Embryonic facial prominence (tissue), 1 donor: ENCODE measurements at regions not wholly inside any gene's neighbourhood (a gene's known extent, or its start where the extent isn't known, plus 50 kb on each side); places are given as distances from the start of the nearest gene placed in this dataset.
"Not testable (repeated sequence)": the region's sequence is repeated elsewhere in the genome, so short reads cannot be mapped to it uniquely, and the experiment has no call there.

Experiments used
- DNase-seq: peaks from one replicate; pipeline ENCODE4 v3.0.0-alpha.2; 2016; ENCODE audit errors: extremely low spot score

DNA sequence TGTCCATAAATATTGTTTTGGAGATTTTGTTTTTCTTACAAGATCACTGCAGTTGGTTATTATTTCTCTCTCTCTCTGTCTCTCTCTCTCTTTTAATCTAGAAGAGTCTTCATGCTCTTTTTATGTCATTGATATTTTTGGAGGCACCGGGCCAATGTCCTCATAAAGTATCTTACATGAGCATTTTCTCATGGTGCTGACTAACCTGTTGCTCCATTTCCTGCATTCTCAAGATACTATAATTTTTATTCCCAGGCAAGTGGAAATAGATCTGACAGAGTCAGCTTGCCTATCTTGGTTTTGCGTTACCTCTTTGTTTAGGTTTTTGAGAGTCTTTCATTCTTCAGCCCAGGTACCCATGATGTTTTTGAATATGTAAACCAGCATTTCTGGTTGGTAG lies 938.8 kb upstream of the FBXO33 start:
- DNase-seq, result no peak

GRCh38 chr14:40368314-40368713 lies 936.1 kb upstream of the FBXO33 start:
- DNase-seq, result no peak

DNA sequence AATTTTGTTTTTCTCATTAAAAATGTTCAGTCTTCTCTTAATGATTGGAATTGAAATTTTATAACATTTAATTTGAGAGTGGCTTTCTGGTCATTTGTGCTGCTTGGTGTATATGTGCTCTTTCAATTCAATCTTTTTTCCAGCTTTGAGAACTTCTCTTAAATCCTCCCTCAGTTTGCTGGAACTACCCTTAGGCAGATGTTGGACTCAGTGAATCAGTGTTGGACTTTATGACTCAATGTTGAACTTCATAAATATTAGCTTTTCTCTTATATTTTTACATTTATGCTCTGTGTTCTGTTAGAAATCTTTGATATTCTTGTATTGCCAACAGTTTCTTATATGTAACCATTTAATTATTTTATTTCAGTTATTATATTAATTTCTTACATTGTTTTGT lies 935.5 kb upstream of the FBXO33 start:
- DNase-seq, result no peak

DNA sequence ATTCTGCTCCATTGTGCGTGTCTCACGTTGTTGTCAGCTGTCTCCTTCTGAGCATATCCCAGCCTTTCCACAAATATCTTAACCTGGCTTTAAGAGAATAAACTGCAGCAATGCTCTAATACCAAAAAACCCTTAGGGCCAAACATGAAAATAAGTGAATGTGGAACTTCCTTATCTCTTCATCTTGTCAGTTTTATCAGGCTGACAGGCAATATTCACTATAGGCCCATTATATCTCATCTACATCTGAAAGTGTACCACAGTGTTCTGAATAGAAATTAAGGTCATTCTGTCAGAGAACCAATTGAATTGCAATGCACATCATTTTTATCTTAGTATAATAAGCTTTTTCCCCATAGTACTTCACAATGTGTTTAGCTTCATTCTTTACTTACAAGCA lies 933.1 kb upstream of the FBXO33 start:
- no peak for DNase-seq

DNA sequence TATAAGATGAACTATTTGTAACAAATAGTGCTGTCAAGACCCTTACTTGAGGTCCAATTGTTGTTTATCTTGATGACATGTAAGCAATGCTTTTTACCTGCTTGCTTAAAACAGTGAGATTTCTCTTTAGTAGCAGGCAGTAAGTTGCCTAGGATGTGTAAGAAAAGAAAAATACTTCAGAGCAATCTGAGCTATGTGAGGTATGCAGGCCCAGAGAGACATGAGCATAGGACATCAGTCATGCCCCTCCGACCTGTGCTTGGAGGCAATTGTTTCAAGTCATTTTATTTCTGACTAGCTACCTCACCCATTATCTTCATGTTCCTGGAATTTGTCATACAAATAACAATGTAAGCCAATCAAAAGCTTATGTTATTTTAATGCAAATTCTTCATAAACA lies 930.6 kb upstream of the FBXO33 start:
- DNase-seq, result no peak

DNA sequence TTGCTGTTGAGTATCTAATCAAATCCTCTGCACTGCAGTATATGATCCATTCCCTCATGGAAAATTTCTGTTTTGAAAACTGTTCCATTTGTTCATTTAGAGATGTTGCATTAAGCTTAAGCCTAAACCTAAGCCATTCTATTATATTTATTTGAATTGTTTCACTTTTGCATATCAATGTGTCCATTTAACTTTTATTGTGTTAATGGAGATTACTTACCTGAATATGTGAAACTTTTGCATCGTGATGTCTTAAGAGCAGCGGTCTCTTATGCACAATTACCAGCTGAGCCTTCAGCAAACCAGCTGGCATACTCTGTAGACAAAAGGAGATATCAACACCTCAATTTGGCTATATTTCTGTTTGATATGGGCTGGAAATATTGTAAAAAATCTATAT lies 922.5 kb upstream of the FBXO33 start:
- DNase-seq, result no peak

- DNase-seq, result not testable (repeated sequence)
Observed at GRCh38 chr14:40348104-40348503, 915.9 kb upstream of the FBXO33 start.

GRCh38 chr14:40347675-40348074 lies 915.4 kb upstream of the FBXO33 start:
- no peak for DNase-seq

- no peak for DNase-seq
Observed at GRCh38 chr14:40346275-40346674, 914.0 kb upstream of the FBXO33 start.

DNA sequence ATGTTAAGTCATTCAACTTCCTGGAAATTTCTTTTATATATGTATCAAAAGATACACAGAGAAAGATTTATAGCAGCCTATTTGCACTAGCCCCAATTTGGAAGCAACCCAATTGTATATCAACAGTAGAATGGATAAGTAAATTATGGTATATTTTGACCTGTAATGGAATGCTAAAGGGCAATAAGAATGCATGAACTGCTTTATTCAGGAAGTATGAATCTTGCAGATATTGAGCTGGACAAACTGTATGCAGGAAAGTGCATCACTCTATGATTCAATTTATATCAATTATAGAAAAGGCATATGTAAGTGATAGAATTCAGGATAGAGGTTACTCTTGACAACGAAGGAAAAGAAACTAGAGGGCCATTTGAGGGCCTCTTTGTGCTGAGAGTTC lies 913.1 kb upstream of the FBXO33 start:
- DNase-seq, result no peak

DNA sequence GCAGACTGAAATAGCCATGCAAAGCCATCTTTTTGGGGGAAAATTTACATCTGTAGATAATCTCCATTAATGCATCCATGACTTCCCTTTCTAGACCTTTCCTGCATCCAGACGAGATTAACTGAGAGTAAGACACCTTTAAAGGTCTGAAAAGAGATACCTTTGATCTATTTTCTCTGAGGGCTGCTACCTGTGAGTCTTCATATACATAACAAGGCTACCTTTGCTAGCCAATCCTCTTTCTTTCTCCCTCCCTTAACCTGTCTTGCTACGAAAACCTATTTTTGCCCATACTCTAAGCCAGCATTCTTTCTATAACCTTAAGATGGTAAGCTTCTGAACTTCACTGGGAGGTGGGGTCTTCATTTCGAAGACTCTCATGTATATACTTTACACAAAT lies 908.5 kb upstream of the FBXO33 start:
- no peak for DNase-seq

DNA sequence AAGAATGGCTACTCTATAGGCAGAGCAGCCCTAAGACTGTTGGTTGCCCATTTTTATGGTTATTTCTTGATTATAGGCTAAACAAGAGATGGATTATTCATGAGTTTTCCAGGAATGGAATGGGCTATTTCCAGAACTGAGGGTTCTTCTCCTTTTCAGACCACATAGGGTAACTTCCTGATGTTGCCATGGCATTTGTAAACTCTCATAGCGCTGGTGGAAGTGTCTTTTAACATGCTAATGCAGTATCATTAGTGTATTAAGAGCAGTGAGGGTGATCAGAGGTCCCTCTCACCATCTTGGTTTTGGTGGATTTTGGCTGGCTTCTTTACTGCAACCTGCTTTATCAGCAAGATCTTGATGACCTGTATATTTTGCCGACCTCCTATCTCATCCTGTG lies 904.6 kb upstream of the FBXO33 start:
- no peak for DNase-seq

DNA sequence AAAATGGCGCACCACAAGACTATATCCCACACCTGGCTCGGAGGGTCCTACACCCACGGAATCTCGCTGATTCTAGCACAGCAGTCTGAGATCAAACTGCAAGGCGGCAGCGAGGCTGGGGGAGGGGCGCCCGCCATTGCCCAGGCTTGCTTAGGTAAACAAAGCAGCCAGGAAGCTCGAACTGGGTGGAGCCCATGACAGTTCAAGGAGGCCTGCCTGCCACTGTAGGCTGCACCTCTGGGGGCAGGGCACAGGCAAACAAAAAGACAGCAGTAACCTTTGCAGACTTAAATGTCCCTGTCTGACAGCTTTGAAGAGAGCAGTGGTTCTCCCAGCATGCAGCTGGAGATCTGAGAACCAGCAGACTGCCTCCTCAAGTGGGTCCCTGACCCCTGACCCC lies 894.3 kb upstream of the FBXO33 start:
- not testable (repeated sequence) for DNase-seq

- no peak for DNase-seq
Observed at GRCh38 chr14:40318211-40318719, 886.0 kb upstream of the FBXO33 start.

DNA sequence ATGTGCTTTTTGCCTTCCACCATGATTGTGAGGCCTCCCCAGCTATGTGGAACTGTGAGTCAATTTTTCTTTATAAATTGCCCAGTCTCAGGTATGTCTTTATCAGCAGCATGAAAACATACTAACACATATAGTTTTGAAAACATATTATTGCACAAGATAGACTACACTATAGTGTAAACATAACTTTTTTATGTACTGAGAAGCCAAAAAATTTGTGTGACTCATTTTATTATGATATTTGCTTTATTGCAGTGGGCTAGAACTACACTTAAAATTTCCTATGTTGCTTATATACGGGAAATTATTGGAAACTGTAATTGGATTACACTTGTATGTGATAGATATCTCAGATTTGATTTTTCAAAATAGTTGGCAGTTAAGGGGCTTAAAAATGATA lies 885.5 kb upstream of the FBXO33 start:
- DNase-seq, result no peak

- no peak for DNase-seq
Observed at GRCh38 chr14:40312296-40312695, 880.1 kb upstream of the FBXO33 start.

GRCh38 chr14:40309124-40309523 lies 876.9 kb upstream of the FBXO33 start:
- DNase-seq, result no peak

DNA sequence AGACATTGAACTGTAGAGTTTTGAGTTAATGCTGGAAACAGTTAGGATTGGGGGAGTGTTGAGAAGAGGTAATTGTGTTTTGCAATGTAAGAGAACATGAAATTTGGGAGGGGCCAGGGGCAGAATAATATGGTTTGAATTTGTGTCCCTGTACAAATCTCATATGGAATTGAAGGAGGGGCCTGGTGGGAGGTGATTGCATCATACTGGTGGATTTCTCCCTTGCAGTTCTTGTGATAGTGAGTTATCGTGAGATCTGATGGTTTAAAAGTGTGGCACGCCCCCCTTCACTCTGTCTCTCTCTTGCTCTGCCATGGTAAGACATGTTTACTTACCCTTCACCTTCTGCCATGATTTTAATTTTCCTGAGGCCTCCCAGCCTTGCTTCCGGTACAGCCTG lies 876.0 kb upstream of the FBXO33 start:
- DNase-seq, result no peak

- DNase-seq, result no peak
Observed at GRCh38 chr14:40296821-40297220, 864.6 kb upstream of the FBXO33 start.

GRCh38 chr14:40292664-40293063 lies 860.4 kb upstream of the FBXO33 start:
- no peak for DNase-seq

GRCh38 chr14:40282196-40282595 lies 850.0 kb upstream of the FBXO33 start:
- DNase-seq, result no peak

- no peak for DNase-seq
Observed at GRCh38 chr14:40280652-40281051, 848.4 kb upstream of the FBXO33 start.

- DNase-seq, result no peak
Observed at GRCh38 chr14:40273417-40273816, 841.2 kb upstream of the FBXO33 start.

GRCh38 chr14:40271480-40271879 lies 839.2 kb upstream of the FBXO33 start:
- DNase-seq, result no peak

GRCh38 chr14:40269436-40269835 lies 837.2 kb upstream of the FBXO33 start:
- DNase-seq, result no peak
